Mucosa of descending colon (tissue), 3 donors: ENCODE measurements at regions not wholly inside any gene's neighbourhood (a gene's known extent, or its start where the extent isn't known, plus 50 kb on each side); places are given as distances from the start of the nearest gene placed in this dataset.

Experiments
- ATAC-seq: fragments of 200-7000 bp; cut with Tn5 transposase; one replicate; pipeline ENCODE4 v1.9.1; 2020; ENCODE audit warnings: mild to moderate bottlenecking, moderate library complexity
- DNase-seq, 3 donors: peaks; one replicate each; pipeline ENCODE4 v3.0.0-alpha.2; 2020
- H3K36me3 ChIP-seq: fragments of 200-600 bp; one replicate; pipeline ENCODE4 v1.8.0; 2021; ENCODE audit warnings: low read depth, mild to moderate bottlenecking
- H3K4me1 ChIP-seq: fragments of 200-600 bp; one replicate; pipeline ENCODE4 v1.8.0; 2021; ENCODE audit warnings: low read depth, mild to moderate bottlenecking
- H3K4me3 ChIP-seq: fragments of 200-600 bp; one replicate; pipeline ENCODE4 v1.8.0; 2021; ENCODE audit warnings: mild to moderate bottlenecking
- H3K9me3 ChIP-seq: fragments of 200-600 bp; one replicate; pipeline ENCODE4 v1.8.0; 2021; ENCODE audit warnings: mild to moderate bottlenecking
- CTCF ChIP-seq: fragments of 200-600 bp; IDR thresholded peaks from one replicate; pipeline ENCODE4 v1.8.0; 2022; ENCODE audit warnings: antibody characterized with exemption, mild to moderate bottlenecking
- intact Hi-C, 2 donors: fragments of 100-400 bp; cut with DNase I in 1 of 2; cut with micrococcal nuclease in 1 of 2; formaldehyde crosslinking; loops; one replicate each; pipeline versions ENCODE4 v1.11.0 to v1.11.1; 2022; cut with DNase I, micrococcal nuclease
- donor health status: DM: no; HTN: no; CAD: no; lungs with moderate emphysema.
- donor health status: DM: no; HTN: no; CAD: no.
- donor health status: DM: no; HTN: yes; CAD: no.

GRCh38 chr6:44006123-44006871 is 121.0 kb downstream of the MRPL14 start:
- ATAC-seq (no peak), DNase-seq (no peak)
- Histone ChIP-seq H3K36me3 (no peaks in the 10 kb centered on the region), H3K9me3 (no peaks in the 10 kb centered on the region), H3K4me1 (peaks cover 13% of the 10 kb centered on the region), H3K4me3 (no peak overlapping the region)
- no peak for TF ChIP-seq CTCF
- intact Hi-C loops = no loop called here

- intact Hi-C loops = no loop called here
- TF ChIP-seq CTCF = no peak
- Histone ChIP-seq H3K9me3 (no peaks in the 10 kb centered on the region), H3K4me1 (peaks cover 13% of the 10 kb centered on the region), H3K36me3 (no peaks in the 10 kb centered on the region), H3K4me3 (no peak overlapping the region)
- DNase-seq = no peak
- no peak for ATAC-seq
Observed at GRCh38 chr6:44005507-44005903, 121.7 kb downstream of the MRPL14 start.

- DNase-seq (no peak), ATAC-seq (no peak)
- Histone ChIP-seq H3K36me3 (no peaks in the 10 kb centered on the region), H3K9me3 (no peaks in the 10 kb centered on the region), H3K4me3 (no peak overlapping the region), H3K4me1 (peaks cover 13% of the 10 kb centered on the region)
- TF ChIP-seq CTCF = no peak
- intact Hi-C loops = no loop called here
Observed at GRCh38 chr6:44004625-44005506, 122.4 kb downstream of the MRPL14 start.

GRCh38 chr6:44004136-44004535 is 123.1 kb downstream of the MRPL14 start:
- Histone ChIP-seq H3K9me3 (no peaks in the 10 kb centered on the region), H3K36me3 (no peaks in the 10 kb centered on the region), H3K4me1 (peaks cover 13% of the 10 kb centered on the region), H3K4me3 (no peak overlapping the region)
- ATAC-seq (no peak), DNase-seq (no peak)
- TF ChIP-seq CTCF = no peak
- intact Hi-C loops = no loop called here

GRCh38 chr6:44003345-44004061 is 123.7 kb downstream of the MRPL14 start:
- Histone ChIP-seq H3K4me3 (no peak overlapping the region), H3K4me1 (peaks cover 13% of the 10 kb centered on the region), H3K9me3 (no peaks in the 10 kb centered on the region), H3K36me3 (no peaks in the 10 kb centered on the region)
- DNase-seq (no peak), ATAC-seq (no peak)
- intact Hi-C loops = no loop called here
- TF ChIP-seq CTCF = no peak
